22Rv1 (cell line): ENCODE measurements at regions not wholly inside any gene's neighbourhood (a gene's known extent, or its start where the extent isn't known, plus 50 kb on each side); places are given as distances from the start of the nearest gene placed in this dataset.

Experiments
- CTCF ChIP-seq: fragments of 450-650 bp; IDR thresholded peaks from 2 replicates; pipeline ENCODE4 v1.5.1; 2017; ENCODE audit warnings: mild to moderate bottlenecking
- ZFX ChIP-seq: fragments of 450-650 bp; IDR thresholded peaks from 2 replicates; pipeline ENCODE4 v1.6.1; 2017; ENCODE audit warnings: antibody characterized with exemption, borderline replicate concordance

- TF ChIP-seq CTCF = no peak
- no peak for TF ChIP-seq ZFX
Measured at GRCh38 chr4:157576671-157577217, 356.2 kb downstream of the GRIA2 start.
